HCT116 (cell line): ENCODE measurements at regions not wholly inside any gene's neighbourhood (a gene's known extent, or its start where the extent isn't known, plus 50 kb on each side); places are given as distances from the start of the nearest gene placed in this dataset.

Experiments
- ATAC-seq: fragments of 200-7000 bp; cut with Tn5 transposase; 2 replicates; pipeline ENCODE4 v1.9.1; 2020; ENCODE audit warnings: mild to moderate bottlenecking, moderate library complexity
- BruUV-seq: library from RNA; stranded (reverse); fragments of 400-500 nt; replicated peaks from 2 replicates; lab custom pipeline; 2021; lab: Mats Ljungman, UMichigan
- CTCF ChIA-PET: fragments of 300-600 bp; sonication (Branson Sonifier 250); formaldehyde crosslinking; loops from one replicate; lab custom pipeline; 2021; ENCODE audit warnings: antibody characterized with exemption; lab: Charles Lee
- POLR2A ChIA-PET: fragments of 300-600, 350-600 bp; sonication (Branson Sonifier 250); formaldehyde crosslinking; loops from one replicate; lab custom pipeline; 2021; ENCODE audit warnings: antibody characterized with exemption; lab: Charles Lee
- RAD21 ChIA-PET, 2 experiments: fragments of 300-600 bp; sonication (Branson Sonifier 250); formaldehyde crosslinking; loops; one replicate each; lab custom pipeline; 2023; ENCODE audit warnings: low total read pairs in 2 of 2; ENCODE audit not compliant: uncharacterized antibody in 2 of 2, unreplicated experiment in 2 of 2, low non-redundant PET in 1 of 2; lab: Charles Lee
- DNase-seq: peaks from one replicate; pipeline ENCODE4 v3.0.0-alpha.2; 2010; ENCODE audit warnings: low read depth, low spot score
- H2AFZ ChIP-seq: fragments of 200-600 bp; shearing (Covaris generic), sonication (generic); 2 replicates; pipeline ENCODE4 v1.6.1; 2017; ENCODE audit warnings: low read depth, mixed run types, mixed read lengths, antibody characterized with exemption, low read length; ENCODE audit not compliant: poor library complexity, severe bottlenecking
- H3K27ac ChIP-seq: 2 replicates; pipeline ENCODE4 v1.5.1; 2012; ENCODE audit warnings: low read depth, low read length
- H3K27me3 ChIP-seq: fragments of 200-600 bp; sonication (generic); 2 replicates; pipeline ENCODE4 v1.6.1; 2016; ENCODE audit warnings: mixed run types, low read length, mixed read lengths; ENCODE audit not compliant: insufficient read depth
- H3K36me3 ChIP-seq, 2 experiments: fragments of 200-500 bp in 1 of 2; fragments of 200-600 bp in 1 of 2; sonication (Bioruptor generic) in 1 of 2; sonication (generic) in 1 of 2; 2 replicates each; pipeline versions ENCODE4 v1.5.1 to v1.6.1; 2014 to 2016; ENCODE audit warnings: low read length in 2 of 2, inconsistent platforms in 1 of 2, mixed read lengths in 1 of 2, mixed run types in 1 of 2; ENCODE audit not compliant: insufficient read depth in 2 of 2, control insufficient read depth in 1 of 2
- H3K4me1 ChIP-seq, 2 experiments: fragments of 200-600 bp in 1 of 2; sonication (generic) in 1 of 2; 2 replicates each; pipeline versions ENCODE4 v1.5.1 to v1.6.1; 2012 to 2017; ENCODE audit warnings: low read length in 2 of 2, inconsistent platforms in 1 of 2, mild to moderate bottlenecking in 1 of 2, mixed read lengths in 1 of 2, mixed run types in 1 of 2, moderate library complexity in 1 of 2; ENCODE audit not compliant: insufficient read depth in 2 of 2, control insufficient read depth in 1 of 2
- H3K4me2 ChIP-seq: fragments of 200-600 bp; sonication (generic); 2 replicates; pipeline ENCODE4 v1.6.1; 2017; ENCODE audit warnings: mixed run types, low read length, mixed read lengths
- H3K4me3 ChIP-seq, 2 experiments: fragments of 200-600 bp in 1 of 2; sonication (generic) in 1 of 2; replicated peaks in 1 of 2; 2 replicates each; pipeline ENCODE4 v1.5.1; 2011 to 2016; ENCODE audit warnings: low read length in 2 of 2, control low read depth in 1 of 2, low read depth in 1 of 2, mild to moderate bottlenecking in 1 of 2, mixed read lengths in 1 of 2, mixed run types in 1 of 2
- H3K79me2 ChIP-seq: fragments of 200-600 bp; sonication (generic); 2 replicates; pipeline ENCODE4 v1.6.1; 2017; ENCODE audit warnings: mild to moderate bottlenecking, mixed run types, low read length, moderate library complexity, mixed read lengths; ENCODE audit not compliant: insufficient read depth
- H3K9ac ChIP-seq: fragments of 200-600 bp; sonication (generic); 2 replicates; pipeline ENCODE4 v1.6.1; 2016; ENCODE audit warnings: low read length, mixed read lengths
- H3K9me2 ChIP-seq: fragments of 200-600 bp; sonication (generic), shearing (Covaris generic); 2 replicates; pipeline ENCODE4 v1.6.1; 2017; ENCODE audit warnings: mixed run types, mild to moderate bottlenecking, moderate library complexity; ENCODE audit not compliant: insufficient read depth
- H3K9me3 ChIP-seq, 2 experiments: fragments of 200-500 bp in 1 of 2; fragments of 200-600 bp in 1 of 2; sonication (Bioruptor generic) in 1 of 2; sonication (generic) in 1 of 2; 2 replicates each; pipeline ENCODE4 v1.6.1; 2014 to 2017; ENCODE audit warnings: low read length in 2 of 2, mixed read lengths in 2 of 2, inconsistent platforms in 1 of 2, low read depth in 1 of 2, mild to moderate bottlenecking in 1 of 2, mixed run types in 1 of 2, moderate library complexity in 1 of 2; ENCODE audit not compliant: control insufficient read depth in 1 of 2, insufficient read depth in 1 of 2
- H4K20me1 ChIP-seq: fragments of 200-600 bp; sonication (generic), shearing (Covaris generic); 2 replicates; pipeline ENCODE4 v1.6.1; 2017; ENCODE audit warnings: mixed run types, mild to moderate bottlenecking, moderate library complexity; ENCODE audit not compliant: insufficient read depth
- CEBPB ChIP-seq: IDR thresholded peaks from 2 replicates; pipeline ENCODE4 v1.6.1; 2012; ENCODE audit warnings: low read depth
- CTCF ChIP-seq, 3 experiments: fragments of 200-600 bp in 1 of 3; sonication (generic) in 1 of 3; IDR thresholded peaks in 2 of 3; conservative IDR thresholded peaks in 1 of 3; 2 replicates each; pipeline ENCODE4 v1.5.1; 2012 to 2017; ENCODE audit warnings: low read depth in 2 of 3, low read length in 2 of 3, antibody characterized with exemption in 1 of 3, borderline replicate concordance in 1 of 3, control low read depth in 1 of 3, mild to moderate bottlenecking in 1 of 3, mixed read lengths in 1 of 3, mixed run types in 1 of 3, moderate library complexity in 1 of 3; ENCODE audit not compliant: insufficient read depth in 1 of 3
- EGR1 ChIP-seq: IDR thresholded peaks from 2 replicates; pipeline ENCODE4 v1.6.1; 2012; ENCODE audit warnings: low read depth
- ELF1 ChIP-seq: IDR thresholded peaks from 2 replicates; pipeline ENCODE4 v1.6.1; 2012; ENCODE audit warnings: low read depth, borderline replicate concordance
- EZH2 ChIP-seq: fragments of 200-600 bp; sonication (generic); IDR thresholded peaks from 2 replicates; pipeline ENCODE4 v1.6.1; 2017; ENCODE audit warnings: antibody characterized with exemption, mixed run types
- FOSL1 ChIP-seq: IDR thresholded peaks from 2 replicates; pipeline ENCODE4 v1.6.1; 2012; ENCODE audit warnings: low read depth
- JUND ChIP-seq: IDR thresholded peaks from 2 replicates; pipeline ENCODE4 v1.6.1; 2012
- MAX ChIP-seq: IDR thresholded peaks from 2 replicates; pipeline ENCODE4 v1.6.1; 2012
- POLR2AphosphoS5 ChIP-seq: IDR thresholded peaks from 2 replicates; pipeline ENCODE4 v1.6.1; 2011; ENCODE audit warnings: mild to moderate bottlenecking, low read depth, low read length, moderate library complexity
- RAD21 ChIP-seq: IDR thresholded peaks from 2 replicates; pipeline ENCODE4 v1.6.1; 2012; ENCODE audit warnings: low read depth, mild to moderate bottlenecking
- SIN3A ChIP-seq: IDR thresholded peaks from 2 replicates; pipeline ENCODE4 v1.6.1; 2012; ENCODE audit warnings: low read depth
- TCF7L2 ChIP-seq: IDR thresholded peaks from 2 replicates; pipeline ENCODE4 v1.7.0; 2011; ENCODE audit warnings: borderline replicate concordance, inconsistent platforms; ENCODE audit not compliant: insufficient read depth, insufficient read length; ENCODE audit errors: extremely low read depth
- YY1 ChIP-seq: IDR thresholded peaks from 2 replicates; pipeline ENCODE4 v1.6.1; 2011; ENCODE audit warnings: low read length, low read depth, moderate library complexity, mild to moderate bottlenecking; ENCODE audit not compliant: insufficient replicate concordance; ENCODE audit errors: extremely low read depth
- ZFX ChIP-seq: fragments of 450-650 bp; IDR thresholded peaks from 2 replicates; pipeline ENCODE4 v1.6.1; 2017
- ZNF274 ChIP-seq: fragments of 200-500 bp; sonication (Bioruptor generic); IDR thresholded peaks from 2 replicates; pipeline ENCODE4 v1.6.1; 2014; ENCODE audit warnings: mild to moderate bottlenecking, low read depth, low read length, inconsistent platforms
- intact Hi-C: fragments of 100-400 bp; cut with micrococcal nuclease; formaldehyde crosslinking; loops from 2 replicates; pipeline ENCODE4 v1.10.0; 2022
- TF ChIP-seq, protein P1 (sequence below): IDR thresholded peaks from 2 replicates; pipeline ENCODE4 v1.6.1; 2012; ENCODE audit warnings: low read depth
- TF ChIP-seq, protein P2 (sequence below): IDR thresholded peaks from 2 replicates; pipeline ENCODE4 v1.6.1; 2012
- TF ChIP-seq, protein P3 (sequence below): IDR thresholded peaks from 2 replicates; pipeline ENCODE4 v1.6.1; 2011; ENCODE audit warnings: mild to moderate bottlenecking, low read length, moderate library complexity; ENCODE audit not compliant: insufficient replicate concordance; ENCODE audit errors: extremely low read depth

- no peak for TF ChIP-seq TCF7L2
Observed at GRCh38 chr1:238350471-238350870, 459.7 kb upstream of the ZP4 start (continued).

GRCh38 chr1:238346340-238346739 lies 455.6 kb upstream of the ZP4 start:
- no peaks in the 10 kb centered on the region for H4K20me1 ChIP-seq
- ChIA-PET RAD21 (no interaction called here), POLR2A (no interaction called here), CTCF (no interaction called here)
- ATAC-seq = no peak
- no peak overlapping the region for H3K4me3 ChIP-seq
- no peak overlapping the region for H2AFZ ChIP-seq
- TF ChIP-seq POLR2AphosphoS5 = no peak
- TF ChIP-seq, protein P1, sequence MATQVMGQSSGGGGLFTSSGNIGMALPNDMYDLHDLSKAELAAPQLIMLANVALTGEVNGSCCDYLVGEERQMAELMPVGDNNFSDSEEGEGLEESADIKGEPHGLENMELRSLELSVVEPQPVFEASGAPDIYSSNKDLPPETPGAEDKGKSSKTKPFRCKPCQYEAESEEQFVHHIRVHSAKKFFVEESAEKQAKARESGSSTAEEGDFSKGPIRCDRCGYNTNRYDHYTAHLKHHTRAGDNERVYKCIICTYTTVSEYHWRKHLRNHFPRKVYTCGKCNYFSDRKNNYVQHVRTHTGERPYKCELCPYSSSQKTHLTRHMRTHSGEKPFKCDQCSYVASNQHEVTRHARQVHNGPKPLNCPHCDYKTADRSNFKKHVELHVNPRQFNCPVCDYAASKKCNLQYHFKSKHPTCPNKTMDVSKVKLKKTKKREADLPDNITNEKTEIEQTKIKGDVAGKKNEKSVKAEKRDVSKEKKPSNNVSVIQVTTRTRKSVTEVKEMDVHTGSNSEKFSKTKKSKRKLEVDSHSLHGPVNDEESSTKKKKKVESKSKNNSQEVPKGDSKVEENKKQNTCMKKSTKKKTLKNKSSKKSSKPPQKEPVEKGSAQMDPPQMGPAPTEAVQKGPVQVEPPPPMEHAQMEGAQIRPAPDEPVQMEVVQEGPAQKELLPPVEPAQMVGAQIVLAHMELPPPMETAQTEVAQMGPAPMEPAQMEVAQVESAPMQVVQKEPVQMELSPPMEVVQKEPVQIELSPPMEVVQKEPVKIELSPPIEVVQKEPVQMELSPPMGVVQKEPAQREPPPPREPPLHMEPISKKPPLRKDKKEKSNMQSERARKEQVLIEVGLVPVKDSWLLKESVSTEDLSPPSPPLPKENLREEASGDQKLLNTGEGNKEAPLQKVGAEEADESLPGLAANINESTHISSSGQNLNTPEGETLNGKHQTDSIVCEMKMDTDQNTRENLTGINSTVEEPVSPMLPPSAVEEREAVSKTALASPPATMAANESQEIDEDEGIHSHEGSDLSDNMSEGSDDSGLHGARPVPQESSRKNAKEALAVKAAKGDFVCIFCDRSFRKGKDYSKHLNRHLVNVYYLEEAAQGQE = no peak
- no peak for TF ChIP-seq EGR1
- TF ChIP-seq, protein P2, sequence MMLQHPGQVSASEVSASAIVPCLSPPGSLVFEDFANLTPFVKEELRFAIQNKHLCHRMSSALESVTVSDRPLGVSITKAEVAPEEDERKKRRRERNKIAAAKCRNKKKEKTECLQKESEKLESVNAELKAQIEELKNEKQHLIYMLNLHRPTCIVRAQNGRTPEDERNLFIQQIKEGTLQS = no peak
- TF ChIP-seq ZNF274 = no peak
- TF ChIP-seq, protein P3, sequence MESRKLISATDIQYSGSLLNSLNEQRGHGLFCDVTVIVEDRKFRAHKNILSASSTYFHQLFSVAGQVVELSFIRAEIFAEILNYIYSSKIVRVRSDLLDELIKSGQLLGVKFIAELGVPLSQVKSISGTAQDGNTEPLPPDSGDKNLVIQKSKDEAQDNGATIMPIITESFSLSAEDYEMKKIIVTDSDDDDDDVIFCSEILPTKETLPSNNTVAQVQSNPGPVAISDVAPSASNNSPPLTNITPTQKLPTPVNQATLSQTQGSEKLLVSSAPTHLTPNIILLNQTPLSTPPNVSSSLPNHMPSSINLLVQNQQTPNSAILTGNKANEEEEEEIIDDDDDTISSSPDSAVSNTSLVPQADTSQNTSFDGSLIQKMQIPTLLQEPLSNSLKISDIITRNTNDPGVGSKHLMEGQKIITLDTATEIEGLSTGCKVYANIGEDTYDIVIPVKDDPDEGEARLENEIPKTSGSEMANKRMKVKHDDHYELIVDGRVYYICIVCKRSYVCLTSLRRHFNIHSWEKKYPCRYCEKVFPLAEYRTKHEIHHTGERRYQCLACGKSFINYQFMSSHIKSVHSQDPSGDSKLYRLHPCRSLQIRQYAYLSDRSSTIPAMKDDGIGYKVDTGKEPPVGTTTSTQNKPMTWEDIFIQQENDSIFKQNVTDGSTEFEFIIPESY = no peak
- TF ChIP-seq EZH2 = no peak
- no peak for TF ChIP-seq ZFX
- TF ChIP-seq YY1 = no peak
- TF ChIP-seq MAX = no peak
- TF ChIP-seq SIN3A = no peak
- no peak for TF ChIP-seq FOSL1
- no peak for TF ChIP-seq RAD21
- TF ChIP-seq CTCF (IDR thresholded peaks at IDR 0.05 in 2 of 3, conservative IDR thresholded peaks at IDR 0.05 in 1 of 3; ENCODE audit: borderline replicate concordance in 1 of 3, insufficient read depth in 1 of 3, low read depth in 2 of 3, low read length in 2 of 3) = no peak
- no peak for TF ChIP-seq JUND
- no peak for TF ChIP-seq CEBPB
- TF ChIP-seq ELF1 = no peak
- no TSS peak for BruUV-seq
- no peaks in the 10 kb centered on the region for H3K4me1 ChIP-seq
- H3K4me2 ChIP-seq = no peak overlapping the region
- H3K79me2 ChIP-seq = no peaks in the 10 kb centered on the region
- no peak overlapping the region for H3K9ac ChIP-seq
- no peaks in the 10 kb centered on the region for H3K36me3 ChIP-seq
- no peak overlapping the region for H3K27ac ChIP-seq
- DNase-seq = no peak
- H3K9me2 ChIP-seq = no peaks in the 10 kb centered on the region
- intact Hi-C loops = no loop called here
- H3K27me3 ChIP-seq = no peaks in the 10 kb centered on the region
- H3K9me3 ChIP-seq = peaks cover 8 to 11% of the 10 kb centered on the region in 2 experiments; a peak in 2 of 4 replicates
